ENCODE measurements at regions not wholly inside any gene's neighbourhood (a gene's known extent, or its start where the extent isn't known, plus 50 kb on each side); places are given as distances from the start of the nearest gene placed in this dataset.

- DNase-seq = no peak
These were observed 748.6 kb upstream of the PIK3C3 start for GRCh38 chr18:41206341-41206830.

DNA sequence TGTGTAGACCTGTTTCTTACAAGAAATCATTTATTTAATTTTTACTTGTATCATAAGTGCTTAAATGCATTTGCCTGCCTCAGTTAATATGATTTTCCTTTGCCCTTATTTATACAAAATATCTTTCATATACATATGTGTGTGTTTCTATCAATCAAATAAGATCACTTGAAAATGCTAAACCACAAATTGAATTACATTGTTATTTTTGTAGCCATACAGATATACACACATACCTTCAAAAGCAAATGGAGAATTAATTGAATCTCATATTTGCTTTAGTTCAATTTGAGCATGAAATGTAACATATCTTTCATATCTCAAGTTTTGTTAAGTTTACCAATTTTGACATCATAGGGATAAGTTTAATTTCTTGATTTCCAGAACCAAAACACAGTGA is 755.8 kb upstream of the PIK3C3 start:
- no peak for DNase-seq

DNA sequence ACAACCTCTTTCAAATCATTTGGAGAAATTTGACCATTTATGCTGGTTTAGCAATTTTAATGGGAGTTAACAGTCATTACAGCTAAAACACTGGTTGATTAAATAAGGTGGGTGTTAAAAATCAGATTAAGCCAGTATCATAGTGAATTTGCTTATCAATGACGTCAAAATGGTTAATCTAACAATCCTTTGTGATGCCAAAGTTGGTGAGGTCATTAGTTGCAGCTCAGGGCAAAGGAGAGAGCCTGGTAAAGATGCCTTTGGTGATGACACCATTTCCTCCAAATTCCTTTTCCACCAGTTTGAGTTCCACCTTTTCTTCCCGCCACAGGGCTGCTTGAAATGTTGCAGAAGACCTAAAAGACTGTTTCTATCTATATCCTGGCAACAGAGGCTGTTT is 757.1 kb upstream of the PIK3C3 start:
- DNase-seq = no peak

DNA sequence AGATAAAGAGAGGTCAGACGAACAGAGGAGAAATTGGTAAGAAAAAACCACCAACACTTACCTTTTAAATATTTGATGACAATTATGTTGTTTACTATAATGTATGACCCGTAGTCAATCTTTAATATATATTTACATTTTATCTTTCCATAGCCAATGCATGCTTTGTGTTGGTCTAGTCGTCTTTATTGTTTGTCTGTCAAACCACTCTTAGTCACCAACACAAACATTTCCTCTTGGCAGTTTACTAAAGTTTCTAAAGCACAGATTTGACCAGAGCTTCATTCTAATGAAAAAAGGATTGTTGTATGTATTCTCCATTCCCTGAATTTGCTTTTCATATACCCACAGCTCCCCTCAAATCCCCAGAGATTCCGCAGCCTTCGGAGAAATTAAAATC is 784.7 kb upstream of the PIK3C3 start:
- DNase-seq = peak; percentile 36

GRCh38 chr18:41165625-41166024 is 789.4 kb upstream of the PIK3C3 start:
- DNase-seq = no peak

GRCh38 chr18:41162781-41163180 is 792.3 kb upstream of the PIK3C3 start:
- DNase-seq = no peak

DNA sequence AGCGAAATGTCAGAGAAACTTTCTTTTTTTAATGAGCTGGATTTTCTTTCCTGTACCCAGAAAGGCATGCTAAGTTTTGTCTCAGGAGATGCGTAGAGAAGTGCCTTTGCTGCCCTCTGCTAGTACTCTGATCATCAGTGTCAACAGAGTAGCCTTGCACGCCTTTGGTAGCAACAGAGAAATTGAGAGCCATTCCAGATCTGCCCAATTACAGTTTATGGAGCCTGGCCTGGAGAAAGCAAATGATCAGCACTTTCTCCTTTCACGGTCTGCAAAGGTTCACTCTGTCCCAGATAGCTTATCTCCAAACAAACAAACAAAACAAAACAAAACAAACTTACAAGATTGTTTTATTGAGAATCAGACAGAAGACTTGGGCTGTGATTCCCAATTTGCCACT is 792.8 kb upstream of the PIK3C3 start:
- no peak for DNase-seq

DNA sequence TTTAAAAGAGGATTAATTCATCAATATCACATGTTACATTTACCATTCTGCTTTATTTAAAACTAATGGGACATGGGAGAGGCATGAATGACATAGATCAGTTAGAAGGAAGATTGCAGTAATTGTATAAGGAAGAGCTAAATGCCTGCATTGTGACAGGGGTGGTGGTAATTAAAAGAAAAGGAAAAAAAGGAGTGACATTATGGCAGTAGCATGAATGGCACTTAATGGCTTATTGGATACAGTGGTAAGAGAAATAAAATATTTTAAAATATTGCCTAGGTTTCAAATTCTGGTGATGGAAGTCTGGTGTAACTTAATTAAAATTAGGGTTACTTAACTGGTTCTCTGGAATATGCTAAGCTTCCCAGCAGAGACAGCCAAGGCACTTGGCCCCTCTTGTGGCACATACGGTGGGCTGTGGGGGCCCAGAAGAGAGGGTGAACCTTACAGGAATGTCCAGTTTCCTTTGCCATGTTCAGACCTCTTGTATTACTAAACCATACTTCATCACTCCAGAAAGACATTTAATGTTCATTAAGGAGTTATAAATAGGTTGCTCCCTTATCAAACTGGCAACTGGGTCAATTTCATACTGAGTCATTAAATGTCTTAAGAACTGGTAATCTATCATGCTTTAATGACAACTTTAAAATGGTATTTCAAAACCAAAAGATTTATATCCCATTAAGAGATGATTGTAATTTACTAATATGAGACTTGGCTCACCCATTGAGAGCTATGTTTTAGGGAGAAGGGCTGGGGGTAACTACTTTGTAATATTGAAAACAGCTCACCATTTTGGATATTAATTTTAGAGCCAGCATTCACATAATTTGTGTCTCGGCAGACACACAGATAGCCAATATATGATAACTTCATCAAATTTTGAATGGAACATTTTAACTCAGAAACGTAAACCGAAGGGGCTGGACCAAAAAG is 798.9 kb upstream of the PIK3C3 start:
- DNase-seq = no peak

- no peak for DNase-seq
These were observed 800.0 kb upstream of the PIK3C3 start for GRCh38 chr18:41155025-41155424.

GRCh38 chr18:41153871-41154270 is 801.2 kb upstream of the PIK3C3 start:
- no peak for DNase-seq

GRCh38 chr18:41150316-41150715 is 804.7 kb upstream of the PIK3C3 start:
- peak; percentile 14 for DNase-seq

- DNase-seq = peak; percentile 26
These were observed 808.7 kb upstream of the PIK3C3 start for GRCh38 chr18:41146301-41146700.

GRCh38 chr18:41145516-41145915 is 809.5 kb upstream of the PIK3C3 start:
- no peak for DNase-seq

DNA sequence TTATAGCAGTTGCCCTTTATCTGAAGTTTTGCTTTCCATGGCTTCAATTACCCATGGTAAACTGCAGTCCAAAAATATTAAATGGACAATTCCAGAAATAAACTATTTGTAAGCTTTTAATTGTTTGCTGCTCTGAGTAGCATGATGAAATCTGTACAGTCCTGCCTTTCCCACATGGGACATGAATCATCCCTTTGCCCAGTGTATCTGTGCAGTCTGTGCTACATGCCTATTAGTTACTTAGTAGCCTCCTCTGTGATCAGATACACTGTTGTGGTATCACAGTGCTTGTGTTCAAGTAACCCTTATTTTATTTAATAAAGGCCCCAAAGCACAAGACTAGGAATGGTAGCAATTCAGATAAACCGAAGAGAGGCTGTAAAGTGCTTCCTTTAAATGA is 810.6 kb upstream of the PIK3C3 start:
- DNase-seq = peak; percentile 7

DNA sequence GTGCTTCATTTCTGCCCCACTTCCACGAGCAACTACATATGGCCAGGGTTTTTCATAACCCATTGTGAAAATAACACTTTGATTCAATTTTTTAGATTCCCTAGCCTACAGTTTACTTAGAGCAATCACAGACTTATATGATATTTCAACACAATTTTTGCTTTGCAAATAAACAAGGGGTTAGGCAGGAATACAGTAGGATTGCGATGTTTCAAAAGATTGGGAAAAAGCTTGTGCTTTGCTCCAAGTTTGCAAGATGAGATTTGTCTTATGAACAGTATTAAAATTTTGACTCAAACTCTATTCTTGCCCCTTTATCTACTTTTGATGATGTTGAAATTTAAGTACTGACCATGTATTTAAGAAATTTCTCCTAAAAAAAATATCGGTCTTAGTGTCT is 814.5 kb upstream of the PIK3C3 start:
- no peak for DNase-seq

DNA sequence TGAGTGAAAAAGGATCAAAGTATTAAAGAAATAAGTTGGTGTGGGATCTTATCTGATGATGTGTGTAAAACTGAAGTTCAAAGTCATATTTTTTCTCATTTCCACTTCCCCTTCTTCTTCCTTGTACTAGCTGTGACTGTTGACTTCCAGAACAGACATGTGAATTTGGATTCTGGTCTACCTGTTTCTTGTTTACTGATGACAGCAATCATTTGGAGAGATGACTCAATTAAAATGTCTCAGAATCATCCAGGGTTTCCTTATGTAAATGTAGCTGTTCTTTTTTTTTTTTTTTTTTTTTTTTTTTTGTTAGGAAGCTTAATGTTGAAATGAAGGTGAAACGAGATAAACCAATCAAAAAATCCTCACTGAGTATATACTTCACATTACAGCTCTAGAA is 819.9 kb upstream of the PIK3C3 start:
- DNase-seq = no peak

- DNase-seq = no peak
These were observed 820.6 kb upstream of the PIK3C3 start for GRCh38 chr18:41134426-41134825.

GRCh38 chr18:41131050-41131449 is 824.0 kb upstream of the PIK3C3 start:
- no peak for DNase-seq

DNA sequence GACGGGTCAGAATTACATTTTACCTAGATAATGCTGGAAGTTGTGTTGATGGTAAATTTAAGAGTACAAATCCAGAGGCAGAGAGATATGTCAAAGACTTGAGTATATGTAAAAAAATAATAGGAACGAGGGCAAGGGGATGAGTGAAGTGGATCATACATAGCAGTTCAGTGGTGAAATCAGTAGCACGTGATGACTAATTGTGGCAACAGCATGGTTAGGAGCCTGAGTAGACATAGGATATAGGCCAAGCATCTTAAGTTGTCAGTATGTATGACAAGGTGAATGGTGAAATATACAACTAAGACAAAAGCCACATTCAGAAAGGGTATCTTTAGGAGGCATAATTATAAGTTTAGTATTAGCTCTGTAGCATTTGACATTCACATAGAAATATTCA is 826.5 kb upstream of the PIK3C3 start:
- DNase-seq = no peak

DNA sequence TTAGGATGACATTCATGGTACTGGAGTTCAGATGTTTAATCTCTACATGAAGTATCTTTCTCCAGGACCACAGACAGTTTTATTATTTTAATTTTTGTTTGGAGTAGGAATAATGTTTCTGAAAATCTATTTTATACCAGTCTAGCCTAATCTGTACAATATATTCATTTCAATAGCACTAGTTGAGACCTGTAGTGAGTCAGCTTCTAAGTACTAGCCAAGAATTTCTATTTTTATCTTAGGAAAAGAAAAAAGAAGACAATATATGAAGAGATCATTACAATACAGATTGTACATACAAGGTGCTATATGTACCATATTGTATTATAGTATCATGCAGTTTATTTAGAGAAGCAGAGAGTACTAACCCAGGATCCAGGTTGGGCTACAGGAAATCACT is 826.9 kb upstream of the PIK3C3 start:
- no peak for DNase-seq

- DNase-seq = no peak
These were observed 828.3 kb upstream of the PIK3C3 start for GRCh38 chr18:41126541-41127235.

GRCh38 chr18:41121116-41121826 is 833.8 kb upstream of the PIK3C3 start:
- DNase-seq = no peak

GRCh38 chr18:41119031-41119430 is 836.0 kb upstream of the PIK3C3 start:
- DNase-seq = no peak

Data from DMS53 (cell line).